Calu3 (cell line): ENCODE measurements at regions not wholly inside any gene's neighbourhood (a gene's known extent, or its start where the extent isn't known, plus 50 kb on each side); places are given as distances from the start of the nearest gene placed in this dataset.

Source experiments
- BruUV-seq: library from RNA; stranded (reverse); fragments of 400-500 nt; replicated peaks from 2 replicates; lab custom pipeline; 2021; lab: Mats Ljungman, UMichigan
- CTCF ChIA-PET: fragments of 300-600 bp; sonication (Branson Sonifier 250); formaldehyde crosslinking; loops from one replicate; lab custom pipeline; 2022; ENCODE audit warnings: antibody characterized with exemption; lab: Charles Lee
- DNase-seq: peaks from one replicate; pipeline ENCODE4 v3.0.0; 2022
- H3K27ac Mint-ChIP-seq: one replicate; pipeline ENCODE4 v1.8.0; 2022; ENCODE audit warnings: mixed read lengths; ENCODE audit not compliant: unreplicated experiment
- H3K27me3 Mint-ChIP-seq: one replicate; pipeline ENCODE4 v1.8.0; 2022; ENCODE audit warnings: mixed read lengths; ENCODE audit not compliant: unreplicated experiment
- H3K36me3 Mint-ChIP-seq: one replicate; pipeline ENCODE4 v1.8.0; 2022; ENCODE audit warnings: mild to moderate bottlenecking, moderate library complexity, mixed read lengths; ENCODE audit not compliant: insufficient read depth, unreplicated experiment
- H3K4me1 Mint-ChIP-seq: one replicate; pipeline ENCODE4 v1.8.0; 2022; ENCODE audit warnings: mild to moderate bottlenecking, low read depth, mixed read lengths; ENCODE audit not compliant: unreplicated experiment
- H3K4me3 Mint-ChIP-seq: one replicate; pipeline ENCODE4 v1.8.0; 2022; ENCODE audit warnings: mild to moderate bottlenecking, low read depth, moderate library complexity, mixed read lengths; ENCODE audit not compliant: unreplicated experiment
- H3K9me3 Mint-ChIP-seq: one replicate; pipeline ENCODE4 v1.8.0; 2022; ENCODE audit warnings: low read depth, mixed read lengths; ENCODE audit not compliant: unreplicated experiment
- CTCF ChIP-seq: fragments of 200-600 bp; IDR thresholded peaks from one replicate; pipeline ENCODE4 v1.8.0; 2022; ENCODE audit warnings: antibody characterized with exemption; ENCODE audit not compliant: unreplicated experiment
- intact Hi-C: fragments of 100-400 bp; cut with micrococcal nuclease; formaldehyde crosslinking; loops from one replicate; pipeline ENCODE4 v1.10.0; 2022; ENCODE audit not compliant: unreplicated experiment

DNA sequence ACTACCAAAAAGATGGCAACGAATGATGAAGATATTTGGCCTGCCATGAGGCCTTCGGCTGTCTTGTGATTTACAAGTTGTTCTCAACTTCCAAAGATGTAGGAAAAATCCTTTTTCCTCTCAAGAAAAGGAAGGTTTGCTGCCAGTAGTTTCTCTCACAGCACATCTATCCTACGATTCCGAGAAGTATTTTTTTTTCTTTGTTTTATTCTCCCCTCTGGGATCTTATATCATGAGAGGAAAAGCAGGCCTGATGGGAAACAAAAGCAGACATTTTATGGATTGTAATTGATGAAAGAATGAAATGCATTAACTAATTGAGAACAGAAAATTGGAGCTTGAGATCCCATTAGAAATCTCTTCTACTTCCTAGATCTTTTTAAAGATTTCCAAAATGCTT is 1197.9 kb upstream of the SEL1L start:
- intact Hi-C loops = no loop called here
- H3K27me3 Mint-ChIP-seq = no peaks in the 10 kb centered on the region
- BruUV-seq = no TSS peak
- CTCF ChIA-PET = no interaction called here
- no peak for TF ChIP-seq CTCF
- no peak overlapping the region for H3K27ac Mint-ChIP-seq
- peaks cover 10% of the 10 kb centered on the region for H3K9me3 Mint-ChIP-seq
- no peak for DNase-seq
- H3K4me1 Mint-ChIP-seq = no peaks in the 10 kb centered on the region
- H3K36me3 Mint-ChIP-seq = no peaks in the 10 kb centered on the region
- no peak overlapping the region for H3K4me3 Mint-ChIP-seq

- no peaks in the 10 kb centered on the region for H3K27me3 Mint-ChIP-seq
- no peak for DNase-seq
- TF ChIP-seq CTCF = no peak
- H3K9me3 Mint-ChIP-seq = peaks cover 23% of the 10 kb centered on the region
- no peaks in the 10 kb centered on the region for H3K4me1 Mint-ChIP-seq
- H3K4me3 Mint-ChIP-seq = no peak overlapping the region
- no peaks in the 10 kb centered on the region for H3K36me3 Mint-ChIP-seq
- BruUV-seq = no TSS peak
- CTCF ChIA-PET = no interaction called here
- H3K27ac Mint-ChIP-seq = no peak overlapping the region
- intact Hi-C loops = no loop called here
Measured at GRCh38 chr14:82740547-82740946, 1206.9 kb upstream of the SEL1L start.

DNA sequence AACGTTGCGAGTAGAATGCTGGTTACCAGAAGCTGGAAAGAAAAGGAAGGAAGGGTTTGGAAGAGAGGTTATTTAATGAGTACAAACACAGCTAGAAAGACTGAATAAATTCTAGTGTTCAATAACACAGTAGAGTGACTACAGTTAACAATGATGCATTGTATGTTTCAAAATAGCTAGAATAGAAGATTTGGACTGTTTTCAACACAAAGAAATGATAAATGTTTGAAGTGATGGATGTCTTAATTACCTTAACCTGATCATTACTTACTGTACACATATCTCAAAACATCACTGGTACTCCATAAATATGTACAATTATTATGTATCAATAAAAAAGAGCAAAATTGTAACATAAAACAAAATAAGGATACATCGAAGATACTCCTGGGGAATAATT is 1221.8 kb upstream of the SEL1L start:
- no peak for TF ChIP-seq CTCF
- no TSS peak for BruUV-seq
- Mint-ChIP-seq H3K27me3 (no peaks in the 10 kb centered on the region), H3K4me3 (no peak overlapping the region), H3K9me3 (peaks cover 11% of the 10 kb centered on the region), H3K4me1 (no peaks in the 10 kb centered on the region), H3K27ac (no peak overlapping the region), H3K36me3 (no peaks in the 10 kb centered on the region)
- DNase-seq = no peak
- CTCF ChIA-PET = no interaction called here
- intact Hi-C loops = no loop called here

DNA sequence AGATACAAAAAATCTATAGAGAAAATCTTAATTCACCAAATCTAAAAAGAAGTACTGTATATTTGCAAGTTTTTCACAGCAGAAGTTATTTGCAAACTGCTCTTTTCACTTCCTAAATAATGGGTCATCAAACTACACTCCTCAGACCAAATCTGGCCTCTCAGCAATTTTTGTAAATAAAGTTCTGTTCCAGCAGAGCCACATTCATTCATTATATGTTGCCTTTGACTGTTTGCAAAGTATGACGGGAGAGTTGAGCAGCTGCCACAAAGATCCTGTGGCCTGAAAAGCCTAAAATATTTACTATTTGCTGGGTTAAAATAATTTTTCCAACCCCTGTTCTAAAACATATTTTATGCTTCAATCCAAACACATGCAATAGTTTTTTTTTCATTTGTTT is 1222.3 kb upstream of the SEL1L start:
- no peak for DNase-seq
- Mint-ChIP-seq H3K4me3 (no peak overlapping the region), H3K36me3 (no peaks in the 10 kb centered on the region), H3K27ac (no peak overlapping the region), H3K27me3 (no peaks in the 10 kb centered on the region), H3K9me3 (peaks cover 11% of the 10 kb centered on the region), H3K4me1 (no peaks in the 10 kb centered on the region)
- TF ChIP-seq CTCF = no peak
- CTCF ChIA-PET = no interaction called here
- BruUV-seq = no TSS peak
- intact Hi-C loops = no loop called here
